Astrocyte (in vitro differentiated cells and primary cell): ENCODE measurements at regions not wholly inside any gene's neighbourhood (a gene's known extent, or its start where the extent isn't known, plus 50 kb on each side); places are given as distances from the start of the nearest gene placed in this dataset.

Source experiments
- EZH2 ChIP-seq: IDR thresholded peaks from 2 replicates; pipeline ENCODE4 v1.6.1; 2012; ENCODE audit warnings: mild to moderate bottlenecking, low read length, inconsistent platforms; ENCODE audit not compliant: insufficient read depth
- TF ChIP-seq, protein P1 (sequence below): IDR thresholded peaks from 2 replicates; pipeline ENCODE4 v1.5.1; 2011; ENCODE audit warnings: low read depth, mild to moderate bottlenecking, inconsistent platforms, low read length, moderate library complexity; ENCODE audit not compliant: insufficient read depth

DNA sequence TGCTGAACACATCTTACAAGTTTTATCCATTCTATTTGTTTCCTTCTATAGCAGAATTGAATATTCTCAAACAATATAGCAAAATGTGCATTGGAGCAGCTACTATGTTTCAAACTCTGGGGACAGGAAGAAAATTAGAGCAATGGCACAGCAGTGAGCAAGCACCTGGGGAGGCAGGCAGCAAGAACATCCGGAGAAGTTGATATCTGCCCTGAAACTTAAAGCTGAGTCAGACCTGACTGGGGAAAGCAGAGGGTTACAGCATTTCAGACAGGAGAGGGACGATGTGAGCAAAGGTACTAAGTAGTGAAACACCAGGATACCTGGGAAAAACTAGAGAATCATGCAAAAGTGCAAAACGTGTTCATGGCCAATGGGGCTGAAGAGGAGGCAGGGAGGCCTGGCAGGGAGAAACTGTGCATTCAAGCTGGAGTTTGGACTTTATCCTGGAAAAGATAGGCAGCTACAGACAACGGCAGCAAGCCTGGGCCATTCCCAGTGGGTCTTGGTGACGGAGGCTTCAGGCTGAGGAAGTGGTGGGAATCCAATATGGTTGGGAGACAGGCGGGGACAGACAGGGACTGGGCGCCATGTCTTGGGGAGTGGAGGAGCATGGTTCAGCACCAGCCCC lies 118.0 kb upstream of the CDKN3 start:
- TF ChIP-seq, protein P1, sequence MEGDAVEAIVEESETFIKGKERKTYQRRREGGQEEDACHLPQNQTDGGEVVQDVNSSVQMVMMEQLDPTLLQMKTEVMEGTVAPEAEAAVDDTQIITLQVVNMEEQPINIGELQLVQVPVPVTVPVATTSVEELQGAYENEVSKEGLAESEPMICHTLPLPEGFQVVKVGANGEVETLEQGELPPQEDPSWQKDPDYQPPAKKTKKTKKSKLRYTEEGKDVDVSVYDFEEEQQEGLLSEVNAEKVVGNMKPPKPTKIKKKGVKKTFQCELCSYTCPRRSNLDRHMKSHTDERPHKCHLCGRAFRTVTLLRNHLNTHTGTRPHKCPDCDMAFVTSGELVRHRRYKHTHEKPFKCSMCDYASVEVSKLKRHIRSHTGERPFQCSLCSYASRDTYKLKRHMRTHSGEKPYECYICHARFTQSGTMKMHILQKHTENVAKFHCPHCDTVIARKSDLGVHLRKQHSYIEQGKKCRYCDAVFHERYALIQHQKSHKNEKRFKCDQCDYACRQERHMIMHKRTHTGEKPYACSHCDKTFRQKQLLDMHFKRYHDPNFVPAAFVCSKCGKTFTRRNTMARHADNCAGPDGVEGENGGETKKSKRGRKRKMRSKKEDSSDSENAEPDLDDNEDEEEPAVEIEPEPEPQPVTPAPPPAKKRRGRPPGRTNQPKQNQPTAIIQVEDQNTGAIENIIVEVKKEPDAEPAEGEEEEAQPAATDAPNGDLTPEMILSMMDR: no peak
- no peak for TF ChIP-seq EZH2
